ENCODE measurements at regions not wholly inside any gene's neighbourhood (a gene's known extent, or its start where the extent isn't known, plus 50 kb on each side); places are given as distances from the start of the nearest gene placed in this dataset.

GRCh38 chr5:53376853-53377252 lies 103.6 kb upstream of the FST start:
- TF ChIP-seq CTCF (IDR thresholded peaks at IDR 0.05): no peak
- no peak for TF ChIP-seq POLR2A (IDR thresholded peaks at IDR 0.05)
- Histone ChIP-seq H3K27ac (no peak overlapping the region), H3K27me3 (no peaks in the 10 kb centered on the region), H3K4me3 (no peak overlapping the region), H3K4me1 (no peaks in the 10 kb centered on the region), H3K36me3 (no peaks in the 10 kb centered on the region), H3K9me3 (no peaks in the 10 kb centered on the region)
- no peak for DNase-seq

GRCh38 chr5:53378190-53378589 lies 102.2 kb upstream of the FST start:
- TF ChIP-seq CTCF (IDR thresholded peaks at IDR 0.05) (no peak), POLR2A (IDR thresholded peaks at IDR 0.05) (no peak)
- DNase-seq: no peak
- H3K27me3 ChIP-seq: no peaks in the 10 kb centered on the region
- H3K36me3 ChIP-seq: no peaks in the 10 kb centered on the region
- no peaks in the 10 kb centered on the region for H3K9me3 ChIP-seq
- H3K27ac ChIP-seq: no peak overlapping the region
- H3K4me3 ChIP-seq: no peak overlapping the region
- no peaks in the 10 kb centered on the region for H3K4me1 ChIP-seq

- H3K27me3 ChIP-seq: no peaks in the 10 kb centered on the region
- no peaks in the 10 kb centered on the region for H3K4me1 ChIP-seq
- H3K36me3 ChIP-seq: no peaks in the 10 kb centered on the region
- no peak overlapping the region for H3K27ac ChIP-seq
- TF ChIP-seq POLR2A (IDR thresholded peaks at IDR 0.05) (no peak), CTCF (IDR thresholded peaks at IDR 0.05) (no peak)
- H3K9me3 ChIP-seq: no peaks in the 10 kb centered on the region
- H3K4me3 ChIP-seq: no peak overlapping the region
- DNase-seq: no peak
Measured at GRCh38 chr5:53378590-53379247, 101.7 kb upstream of the FST start.

GRCh38 chr5:53386341-53386740 lies 94.1 kb upstream of the FST start:
- no peak overlapping the region for H3K4me3 ChIP-seq
- DNase-seq: no peak
- no peaks in the 10 kb centered on the region for H3K9me3 ChIP-seq
- TF ChIP-seq POLR2A (IDR thresholded peaks at IDR 0.05) (no peak), CTCF (IDR thresholded peaks at IDR 0.05) (no peak)
- no peaks in the 10 kb centered on the region for H3K36me3 ChIP-seq
- no peaks in the 10 kb centered on the region for H3K4me1 ChIP-seq
- no peak overlapping the region for H3K27ac ChIP-seq
- H3K27me3 ChIP-seq: no peaks in the 10 kb centered on the region

GRCh38 chr5:53389093-53389492 lies 91.3 kb upstream of the FST start:
- H3K9me3 ChIP-seq: no peaks in the 10 kb centered on the region
- DNase-seq: no peak
- H3K4me1 ChIP-seq: no peaks in the 10 kb centered on the region
- H3K4me3 ChIP-seq: no peak overlapping the region
- H3K36me3 ChIP-seq: no peaks in the 10 kb centered on the region
- no peak overlapping the region for H3K27ac ChIP-seq
- TF ChIP-seq POLR2A (IDR thresholded peaks at IDR 0.05) (no peak), CTCF (IDR thresholded peaks at IDR 0.05) (no peak)
- H3K27me3 ChIP-seq: no peaks in the 10 kb centered on the region

- Histone ChIP-seq H3K36me3 (no peaks in the 10 kb centered on the region), H3K27me3 (no peaks in the 10 kb centered on the region), H3K4me1 (no peaks in the 10 kb centered on the region), H3K9me3 (no peaks in the 10 kb centered on the region), H3K4me3 (no peak overlapping the region), H3K27ac (no peak overlapping the region)
- TF ChIP-seq CTCF (IDR thresholded peaks at IDR 0.05) (no peak), POLR2A (IDR thresholded peaks at IDR 0.05) (no peak)
- no peak for DNase-seq
Measured at GRCh38 chr5:53392073-53392472, 88.4 kb upstream of the FST start.

Data from Peyer's patch (tissue), 4 donors.